Left cardiac atrium (tissue), 4 donors: ENCODE measurements at regions not wholly inside any gene's neighbourhood (a gene's known extent, or its start where the extent isn't known, plus 50 kb on each side); places are given as distances from the start of the nearest gene placed in this dataset.
"Not testable (repeated sequence)": the region's sequence is repeated elsewhere in the genome, so short reads cannot be mapped to it uniquely, and the experiment has no call there.

Experiments
- ATAC-seq, 2 donors: fragments of 200-7000 bp; cut with Tn5 transposase; one replicate each; pipeline ENCODE4 v1.9.1; 2020; ENCODE audit warnings: mild to moderate bottlenecking in 2 of 2, moderate library complexity in 2 of 2
- DNase-seq: peaks from one replicate; pipeline ENCODE4 v3.0.0-alpha.2; 2020
- intact Hi-C, 2 donors: fragments of 100-400 bp; cut with DNase I; formaldehyde crosslinking; loops; one replicate each; pipeline versions ENCODE4 v1.14.1 to v1.15.1; 2022 to 2023
- donor health status: DM: no; HTN: yes; CAD: no.
- donor health status: DM: no; HTN: yes; CAD: no; lungs with severe emphysema.
- donor health status: DM: yes; HTN: yes; CAD: no.
- donor health status: Dilated cardiomyopathy.

DNA sequence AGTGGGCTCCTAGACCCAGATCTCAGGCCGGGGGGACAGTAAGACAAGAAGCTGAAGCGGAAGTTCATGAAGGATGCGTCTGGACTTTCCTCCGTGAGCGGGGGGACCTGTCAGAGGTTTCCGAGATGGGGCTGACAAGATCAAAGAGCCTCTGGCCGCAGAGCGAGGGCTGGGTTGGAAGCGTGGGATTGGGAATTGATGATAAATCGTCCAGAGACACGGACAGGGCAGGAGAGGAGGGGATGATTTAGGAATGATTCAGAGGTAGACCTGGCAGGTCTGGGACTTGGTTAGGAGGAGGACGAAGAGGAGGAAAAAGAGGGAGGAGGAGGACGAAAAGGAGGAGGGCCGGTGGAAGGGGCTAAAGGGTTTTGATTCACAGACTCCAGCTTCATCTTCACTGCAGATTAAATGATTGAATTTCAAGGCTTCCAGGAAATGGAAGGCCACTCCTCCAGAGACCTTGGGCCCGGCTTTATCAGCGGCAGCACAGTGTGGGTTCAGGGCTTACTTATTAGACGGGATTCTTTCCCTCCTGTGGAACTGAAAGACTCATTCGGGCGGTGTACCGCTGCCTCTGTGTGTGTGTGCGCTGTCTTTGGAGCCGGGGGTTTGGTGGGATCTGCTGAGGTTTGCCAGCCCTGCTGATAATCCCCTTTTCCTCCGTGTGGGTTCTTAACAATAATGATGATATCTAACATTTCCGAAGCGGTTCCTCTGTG, 85.7 kb upstream of the SLC45A1 start:
- intact Hi-C loops, result loop anchor here in 1 of 2 donors (10.0 kb wide), 1 partner anchor 197 kb away; no protein-coding TSS in a partner anchor
- DNase-seq (no peak), ATAC-seq (peak; percentile 41 to 93)

GRCh38 chr1:8230292-8230621, 87.7 kb upstream of the SLC45A1 start:
- DNase-seq, result no peak
- ATAC-seq, result no peak
- intact Hi-C loops, result loop anchor here in 1 of 2 donors (10.0 kb wide), 1 partner anchor 195 kb away; no protein-coding TSS in a partner anchor

- intact Hi-C loops, result no loop called here
- ATAC-seq, result no peak
- DNase-seq, result no peak
Observed at GRCh38 chr1:8228253-8228652, 89.7 kb upstream of the SLC45A1 start.

DNA sequence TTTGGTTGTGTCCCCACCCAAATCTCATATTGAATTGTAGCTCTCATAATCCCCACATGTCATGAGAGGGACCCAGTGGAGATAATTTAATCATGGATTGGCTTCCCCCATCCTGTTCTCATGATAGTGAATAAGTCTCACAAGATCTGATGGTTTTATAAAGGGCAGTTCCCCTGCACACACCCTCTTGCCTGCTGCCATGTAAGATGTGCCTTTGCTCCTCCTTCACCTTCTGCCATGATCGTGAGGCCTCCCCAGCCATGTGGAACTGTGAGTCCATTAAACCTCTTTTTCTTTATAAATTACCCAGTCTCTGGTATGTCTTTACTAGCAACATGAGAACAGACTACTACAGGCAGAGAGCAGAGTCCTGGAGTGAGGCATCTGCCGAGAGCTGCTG, 90.2 kb upstream of the SLC45A1 start:
- DNase-seq, ATAC-seq, intact Hi-C loops: not testable (repeated sequence)

- DNase-seq (no peak), ATAC-seq (no peak)
- intact Hi-C loops, result no loop called here
Observed at GRCh38 chr1:8226747-8227146, 91.2 kb upstream of the SLC45A1 start.

GRCh38 chr1:8226024-8226423, 91.9 kb upstream of the SLC45A1 start:
- intact Hi-C loops, DNase-seq, ATAC-seq: not testable (repeated sequence)

GRCh38 chr1:8223526-8223925, 94.4 kb upstream of the SLC45A1 start:
- DNase-seq (no peak), ATAC-seq (no peak)
- intact Hi-C loops, result no loop called here

DNA sequence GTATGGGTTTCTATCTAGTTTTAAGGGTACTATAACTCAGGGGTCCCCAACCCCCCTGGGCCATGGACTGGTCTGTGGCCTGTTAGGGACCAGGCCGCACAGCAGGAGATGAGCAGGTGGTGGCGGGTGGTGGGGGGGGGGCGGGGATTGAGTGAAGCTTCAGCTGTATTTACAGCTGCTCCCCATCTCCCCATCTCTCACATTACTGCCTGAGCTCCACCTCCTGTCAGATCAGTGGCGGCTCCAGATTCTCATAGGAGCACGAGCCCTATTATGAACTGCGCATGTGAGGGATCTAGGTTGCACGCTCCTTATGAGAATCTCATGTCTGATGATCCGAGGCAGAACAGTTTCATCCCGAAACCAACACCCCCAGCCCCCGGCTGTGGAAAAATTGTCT, 95.1 kb upstream of the SLC45A1 start:
- DNase-seq (no peak), ATAC-seq (no peak)
- intact Hi-C loops, result no loop called here

GRCh38 chr1:8219530-8219929, 98.4 kb upstream of the SLC45A1 start:
- DNase-seq (no peak), ATAC-seq (no peak)
- intact Hi-C loops, result loop anchor here in 1 of 2 donors (10.0 kb wide), 1 partner anchor 85 kb away; no protein-coding TSS in a partner anchor

DNA sequence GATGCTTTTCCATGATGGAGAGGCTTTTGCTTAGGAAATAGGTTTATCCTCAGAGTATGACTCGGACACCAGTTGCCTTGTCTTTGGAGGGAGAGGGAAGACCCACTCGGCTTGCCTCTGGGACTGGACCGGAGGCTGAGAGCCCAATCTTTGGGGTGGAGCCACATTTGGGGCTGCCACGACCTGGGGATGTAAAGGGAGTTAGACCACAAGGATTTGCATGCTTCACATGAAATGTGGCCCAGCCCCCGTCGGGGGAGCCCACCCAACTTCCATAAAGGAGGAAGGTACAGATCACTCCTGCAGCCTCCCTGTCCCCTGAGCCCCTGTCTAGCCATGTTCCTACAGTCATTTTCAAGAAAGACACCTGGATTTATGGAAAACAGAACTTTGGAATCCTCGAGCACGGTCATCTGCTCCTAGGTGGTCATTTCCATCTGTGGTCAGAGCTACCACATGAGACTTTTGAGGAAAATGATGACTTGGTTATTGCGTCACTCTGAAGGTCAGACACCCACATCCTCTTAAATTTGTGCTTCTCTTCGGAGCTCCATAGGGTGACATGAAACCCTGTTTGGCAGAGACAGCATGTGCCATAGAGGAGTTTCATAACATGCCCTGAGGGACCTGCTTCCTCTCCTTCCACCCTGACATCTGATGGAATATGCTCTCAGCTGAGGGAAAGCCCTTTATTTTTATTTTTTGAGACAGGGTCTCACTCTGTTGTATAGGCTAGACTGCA, 99.4 kb upstream of the SLC45A1 start:
- no peak for ATAC-seq
- DNase-seq, result no peak
- intact Hi-C loops, result loop anchor here in 1 of 2 donors (10.0 kb wide), 1 partner anchor 84 kb away; no protein-coding TSS in a partner anchor

DNA sequence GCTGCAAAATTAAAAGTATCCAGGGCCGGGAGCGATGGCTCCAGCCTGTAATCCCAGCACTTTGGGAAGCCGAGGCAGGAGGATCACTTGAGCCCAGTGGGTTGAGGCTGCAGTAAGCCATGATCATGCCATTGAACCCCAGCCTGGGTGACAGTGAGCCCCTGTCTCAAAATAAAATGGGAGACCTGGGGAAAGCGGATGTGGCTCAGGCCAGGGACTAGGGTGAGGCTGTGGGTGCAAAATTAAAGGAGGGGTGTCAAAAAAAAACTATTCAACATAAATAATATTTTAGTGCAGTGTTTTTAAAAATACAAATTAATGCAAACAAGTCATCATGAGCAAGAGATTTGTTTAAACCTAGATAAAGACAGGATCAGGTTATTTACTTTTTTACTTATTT, 100.1 kb upstream of the SLC45A1 start:
- intact Hi-C loops, result loop anchor here in 1 of 2 donors (10.0 kb wide), 1 partner anchor 83 kb away; no protein-coding TSS in a partner anchor
- ATAC-seq, result no peak
- DNase-seq, result no peak

DNA sequence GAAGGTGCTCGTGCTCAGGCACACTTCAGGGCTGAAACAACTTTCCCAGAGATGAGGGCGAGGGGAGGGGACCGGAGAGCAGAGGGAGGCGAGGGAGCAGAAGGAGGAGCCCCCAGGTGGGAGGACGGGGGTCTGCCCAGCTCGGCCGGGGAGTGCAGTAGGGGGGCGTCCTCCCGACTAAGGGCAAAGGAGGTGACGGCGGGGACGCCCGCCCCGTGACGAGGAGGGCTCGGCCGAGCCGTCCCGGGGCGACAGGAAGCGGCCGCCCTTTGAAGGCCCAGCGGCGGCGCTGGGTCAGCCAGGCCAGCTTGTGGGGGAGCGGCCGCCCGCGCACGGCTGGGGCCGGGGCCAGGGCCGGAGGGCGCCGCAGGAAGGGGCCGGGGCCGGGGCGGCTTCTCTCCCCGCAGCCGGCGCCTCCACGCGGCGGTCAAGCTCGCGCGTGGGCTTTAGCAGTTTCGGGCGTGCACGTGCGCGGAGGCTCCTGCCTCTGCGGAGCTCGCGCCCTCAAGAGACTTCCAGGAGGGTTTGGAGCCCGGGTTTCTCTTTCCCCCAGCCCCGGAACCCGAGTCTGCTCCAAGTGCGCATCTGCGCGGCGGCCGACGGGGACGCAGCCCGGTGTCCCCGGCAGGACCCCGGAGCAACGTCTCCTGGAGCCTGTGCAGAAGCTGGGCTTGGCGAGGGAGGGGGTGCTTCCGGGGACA, 100.8 kb upstream of the SLC45A1 start:
- intact Hi-C loops, result loop anchor here in 1 of 2 donors (10.0 kb wide), 1 partner anchor 82 kb away; no protein-coding TSS in a partner anchor
- DNase-seq, result peak; percentile 62

GRCh38 chr1:8216005-8216404, 101.9 kb upstream of the SLC45A1 start:
- no peak for ATAC-seq
- no peak for DNase-seq
- intact Hi-C loops, result loop anchor here in 1 of 2 donors (10.0 kb wide), 1 partner anchor 81 kb away; no protein-coding TSS in a partner anchor

More for the DNA sequence above, 100.8 kb upstream of the SLC45A1 start:
- ATAC-seq, result peak; percentile 84 to 91

- ATAC-seq (no peak), DNase-seq (no peak)
- intact Hi-C loops, result loop anchor here in 1 of 2 donors (10.0 kb wide), 1 partner anchor 80 kb away; no protein-coding TSS in a partner anchor
Observed at GRCh38 chr1:8214501-8215173, 103.3 kb upstream of the SLC45A1 start.

- DNase-seq (no peak), ATAC-seq (no peak)
- intact Hi-C loops, result loop anchor here in 1 of 2 donors (10.0 kb wide), 1 partner anchor 79 kb away; no protein-coding TSS in a partner anchor
Observed at GRCh38 chr1:8213676-8214075, 104.2 kb upstream of the SLC45A1 start.

- intact Hi-C loops, result loop anchor here in 1 of 2 donors (10.0 kb wide), 1 partner anchor 78 kb away; no protein-coding TSS in a partner anchor
- no peak for DNase-seq
- ATAC-seq, result no peak
Observed at GRCh38 chr1:8213136-8213535, 104.8 kb upstream of the SLC45A1 start.

DNA sequence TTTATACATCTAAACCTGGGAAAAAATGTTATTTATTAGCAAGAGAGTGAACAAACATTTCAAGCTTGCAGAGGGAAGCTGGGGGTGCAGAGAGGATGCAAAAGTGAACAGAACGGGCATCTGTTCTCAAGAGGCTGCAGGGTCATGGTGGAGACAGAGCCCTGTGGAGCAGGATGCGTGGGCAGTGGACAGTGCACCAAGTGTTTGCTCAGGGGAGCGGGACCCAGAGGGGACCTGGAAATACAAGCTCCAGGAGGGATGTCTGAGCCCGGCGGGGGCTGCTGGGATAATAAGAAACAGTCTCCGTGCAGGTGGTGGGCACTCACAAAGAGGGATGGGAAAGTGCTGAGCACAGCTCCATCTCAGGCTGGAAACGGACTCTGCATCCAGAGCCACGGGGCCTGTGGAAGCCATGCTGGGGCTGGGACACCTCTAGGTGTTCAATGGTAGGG, 105.3 kb upstream of the SLC45A1 start:
- intact Hi-C loops, result loop anchor here in 1 of 2 donors (10.0 kb wide), 1 partner anchor 78 kb away; no protein-coding TSS in a partner anchor
- DNase-seq (no peak), ATAC-seq (no peak)

- DNase-seq, result peak; percentile 57
- intact Hi-C loops, result loop anchor here in 1 of 2 donors (10.0 kb wide), 1 partner anchor 77 kb away; no protein-coding TSS in a partner anchor
- peak; percentile 68 to 84 for ATAC-seq
Observed at GRCh38 chr1:8211883-8212579, 105.9 kb upstream of the SLC45A1 start.
